ENCODE measurements at regions not wholly inside any gene's neighbourhood (a gene's known extent, or its start where the extent isn't known, plus 50 kb on each side); places are given as distances from the start of the nearest gene placed in this dataset.
"Not testable (repeated sequence)": the region's sequence is repeated elsewhere in the genome, so short reads cannot be mapped to it uniquely, and the experiment has no call there.

DNA sequence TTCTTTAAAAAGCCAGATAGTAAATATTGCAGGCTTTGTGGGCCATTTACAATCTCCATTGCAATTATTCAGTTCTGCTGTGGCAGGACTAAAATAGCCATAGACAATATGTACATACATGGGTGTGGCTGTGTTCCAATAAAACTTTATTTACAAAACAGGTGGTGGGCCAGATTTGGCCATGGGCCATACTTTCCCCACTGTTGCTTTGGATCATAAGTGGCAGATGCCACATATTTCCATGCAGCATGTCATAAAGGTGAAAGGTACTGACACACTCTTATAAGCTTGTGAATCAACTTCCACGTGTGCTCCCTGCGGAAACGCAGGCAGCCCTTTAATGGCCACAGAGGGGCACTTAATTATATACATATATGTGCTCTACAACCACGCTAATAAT is 244.4 kb upstream of the FOXN3 start:
- no peak for TF ChIP-seq CTCF (IDR thresholded peaks at IDR 0.05)

GRCh38 chr14:89660625-89661233 is 243.7 kb upstream of the FOXN3 start:
- intact Hi-C loops (cut with DNase I) = loop anchor here in 1 of 10 donors (5.0 kb wide), 1 partner anchor 38 kb away; no protein-coding TSS in a partner anchor
- not testable (repeated sequence) for H3K4me3 ChIP-seq, H3K36me3 ChIP-seq, H3K27me3 ChIP-seq, DNase-seq
- H3K27ac ChIP-seq = peak overlapping the region in 8 of 10 donors; percentile 27 to 71 (median 46)
- ATAC-seq = peak in 1 of 8 donors; percentile 6
- WGBS, 2 donors = 89 to 90% methylated on average over 6 of the region's 6 CpGs
- H3K9me3 ChIP-seq = peaks cover 0 to 14% (median 0%) of the 10 kb centered on the region in 11 donors
- peaks cover 0 to 23% (median 14%) of the 10 kb centered on the region in 9 donors for H3K4me1 ChIP-seq

More for the DNA sequence above, 244.4 kb upstream of the FOXN3 start:
- Histone ChIP-seq H3K27me3 (no peaks in the 10 kb centered on the region), H3K4me3 (no peak overlapping the region), H3K4me1 (peaks cover 0 to 23% (median 14%) of the 10 kb centered on the region in 9 donors), H3K36me3 (no peaks in the 10 kb centered on the region), H3K27ac (no peak overlapping the region), H3K9me3 (peaks cover 0 to 14% (median 0%) of the 10 kb centered on the region in 11 donors)
- intact Hi-C loops (cut with DNase I) = loop anchor here in 1 of 10 donors (5.0 kb wide), 1 partner anchor 39 kb away; no protein-coding TSS in a partner anchor
- DNase-seq = no peak
- WGBS, 2 donors = 84 to 92% methylated on average over 4 of the region's 4 CpGs
- no peak for ATAC-seq

DNA sequence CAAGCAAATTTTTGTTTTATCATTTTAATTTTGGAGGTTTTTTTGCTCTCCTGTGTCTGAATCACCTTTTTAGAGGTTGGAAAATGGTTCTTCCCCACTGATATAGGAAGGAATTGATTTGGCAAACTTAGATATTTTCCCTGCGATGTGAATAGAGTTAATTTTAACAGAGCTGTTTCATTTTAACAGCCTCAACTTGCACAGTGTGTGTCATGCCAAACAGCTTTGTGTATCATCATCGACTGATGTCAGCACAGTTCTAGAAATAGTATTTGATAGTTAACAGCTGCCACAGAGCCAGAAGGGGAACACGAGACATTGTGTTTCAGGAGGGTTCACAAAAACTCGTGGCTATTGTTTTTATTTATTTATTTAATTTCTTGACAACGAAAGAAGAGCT is 243.1 kb upstream of the FOXN3 start:
- ATAC-seq (peak; percentile 88 to 98 (median 94)), DNase-seq (peak in 1 of 2 donors; percentile 43)
- H3K4me1 ChIP-seq = peaks cover 0 to 23% (median 14%) of the 10 kb centered on the region in 9 donors
- peak overlapping the region in 4 of 10 donors; percentile 5 to 15 (median 14) for H3K4me3 ChIP-seq
- peak overlapping the region in 9 of 10 donors; percentile 27 to 71 (median 47) for H3K27ac ChIP-seq
- H3K27me3 ChIP-seq = no peaks in the 10 kb centered on the region
- 7 to 9% methylated on average over 5 of the region's 5 CpGs for WGBS, 2 donors
- peaks cover 0 to 10% (median 0%) of the 10 kb centered on the region in 11 donors for H3K9me3 ChIP-seq
- no peaks in the 10 kb centered on the region for H3K36me3 ChIP-seq
- intact Hi-C loops (cut with DNase I) = loop anchor here in 1 of 10 donors (5.0 kb wide), 1 partner anchor 38 kb away; no protein-coding TSS in a partner anchor
- TF ChIP-seq CTCF (IDR thresholded peaks at IDR 0.05) = no peak

DNA sequence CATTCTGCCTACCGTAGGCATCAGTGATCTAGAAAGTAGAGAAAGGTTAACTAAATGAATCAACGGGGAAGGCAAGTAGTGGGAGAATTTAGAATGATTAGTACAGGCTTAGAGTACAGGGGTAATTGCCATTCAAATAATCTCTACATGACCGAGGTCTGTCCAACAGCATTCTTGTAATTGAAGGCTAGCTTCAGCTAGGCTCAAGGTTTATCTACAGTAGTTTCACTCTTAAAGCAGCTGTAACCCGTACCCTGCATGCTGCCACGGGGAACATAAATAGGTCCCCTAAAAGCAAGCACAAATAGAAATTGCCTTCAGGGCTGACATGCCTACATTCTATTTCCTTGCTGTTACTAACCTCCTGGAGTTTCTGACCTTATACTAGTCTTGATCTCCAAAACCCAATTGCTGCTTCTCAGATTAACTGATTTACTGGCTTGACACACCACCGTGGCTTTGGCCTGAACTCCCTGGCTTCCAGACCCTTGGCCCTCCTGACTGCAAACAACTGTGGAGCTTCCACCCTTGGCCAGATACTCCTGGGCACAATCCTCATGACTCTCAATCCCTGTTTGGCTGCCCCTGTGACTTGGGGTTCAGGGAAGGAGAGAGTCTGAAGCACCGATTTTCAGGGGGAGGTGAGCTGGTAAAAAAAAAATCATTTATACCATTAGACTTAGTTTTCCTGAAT is 242.1 kb upstream of the FOXN3 start:
- peak in 6 of 8 donors; percentile 33 to 70 (median 50) for ATAC-seq

More for the DNA sequence above, 242.1 kb upstream of the FOXN3 start:
- no peaks in the 10 kb centered on the region for H3K36me3 ChIP-seq
- H3K27me3 ChIP-seq = no peaks in the 10 kb centered on the region
- intact Hi-C loops (cut with DNase I) = loop anchor here in 1 of 10 donors (10.0 kb wide), 1 partner anchor 356 kb away; no protein-coding TSS in a partner anchor
- no peak for DNase-seq
- WGBS, 2 donors = 46 to 60% methylated on average over 7 of the region's 7 CpGs
- no peak for TF ChIP-seq CTCF (IDR thresholded peaks at IDR 0.05)
- peaks cover 0 to 23% (median 14%) of the 10 kb centered on the region in 9 donors for H3K4me1 ChIP-seq
- H3K9me3 ChIP-seq = peaks cover 0 to 10% (median 0%) of the 10 kb centered on the region in 11 donors
- no peak overlapping the region for H3K4me3 ChIP-seq
- peak overlapping the region in 7 of 10 donors; percentile 27 to 71 (median 51) for H3K27ac ChIP-seq
